Astrocyte of the hippocampus (primary cell): ENCODE measurements at regions not wholly inside any gene's neighbourhood (a gene's known extent, or its start where the extent isn't known, plus 50 kb on each side); places are given as distances from the start of the nearest gene placed in this dataset.
A peak's percentile ranks its signal among the peaks of the same experiment; 100 is the strongest.
"Not testable (repeated sequence)": the region's sequence is repeated elsewhere in the genome, so short reads cannot be mapped to it uniquely, and the experiment has no call there.

Source experiments
- DNase-seq: peaks from one replicate; pipeline ENCODE4 v3.0.0; 2011; ENCODE audit warnings: low read depth, low spot score

GRCh38 chr4:186813377-186814068 is 89.9 kb upstream of the FAT1 start:
- no peak for DNase-seq

GRCh38 chr4:186814535-186815070 is 90.9 kb upstream of the FAT1 start:
- no peak for DNase-seq

GRCh38 chr4:186819342-186820086 is 95.9 kb upstream of the FAT1 start:
- no peak for DNase-seq

GRCh38 chr4:186820391-186820891 is 96.8 kb upstream of the FAT1 start:
- peak; percentile 81 for DNase-seq

GRCh38 chr4:186823989-186824388 is 100.3 kb upstream of the FAT1 start:
- DNase-seq = no peak

- no peak for DNase-seq
These were observed 101.4 kb upstream of the FAT1 start for GRCh38 chr4:186825069-186825468.

GRCh38 chr4:186826006-186826405 is 102.3 kb upstream of the FAT1 start:
- peak; percentile 35 for DNase-seq

GRCh38 chr4:186826846-186827533 is 103.3 kb upstream of the FAT1 start:
- DNase-seq = no peak

- DNase-seq = no peak
These were observed 103.9 kb upstream of the FAT1 start for GRCh38 chr4:186827534-186827897.

GRCh38 chr4:186829097-186829496 is 105.4 kb upstream of the FAT1 start:
- DNase-seq = no peak

GRCh38 chr4:186829740-186830449 is 106.2 kb upstream of the FAT1 start:
- peak; percentile 80 for DNase-seq

- DNase-seq = no peak
These were observed 107.9 kb upstream of the FAT1 start for GRCh38 chr4:186831574-186831973.

- DNase-seq = no peak
These were observed 109.2 kb upstream of the FAT1 start for GRCh38 chr4:186832906-186833305.

GRCh38 chr4:186837463-186837862 is 113.8 kb upstream of the FAT1 start:
- DNase-seq = not testable (repeated sequence)

GRCh38 chr4:186838295-186838694 is 114.6 kb upstream of the FAT1 start:
- no peak for DNase-seq

GRCh38 chr4:186839122-186840037 is 115.7 kb upstream of the FAT1 start:
- peak; percentile 62 for DNase-seq

- no peak for DNase-seq
These were observed 116.6 kb upstream of the FAT1 start for GRCh38 chr4:186840222-186840701.

GRCh38 chr4:186840771-186841301 is 117.2 kb upstream of the FAT1 start:
- no peak for DNase-seq

- peak; percentile 83 for DNase-seq
These were observed 120.5 kb upstream of the FAT1 start for GRCh38 chr4:186844059-186844681.
